ENCODE measurements at regions not wholly inside any gene's neighbourhood (a gene's known extent, or its start where the extent isn't known, plus 50 kb on each side); places are given as distances from the start of the nearest gene placed in this dataset.

GRCh38 chr2:221777119-221777518 lies 205.0 kb upstream of the EPHA4 start:
- H3K4me3 ChIP-seq (ENCODE audit: low read depth, low read length) = no peak overlapping the region
- TF ChIP-seq CTCF (IDR thresholded peaks at IDR 0.05; ENCODE audit: control insufficient read depth, extremely low read depth, insufficient read depth) = no peak
- DNase-seq (ENCODE audit: low read depth) = no peak

- no peak overlapping the region for H3K4me3 ChIP-seq (ENCODE audit: low read depth, low read length)
- DNase-seq (ENCODE audit: low read depth) = no peak
- TF ChIP-seq CTCF (IDR thresholded peaks at IDR 0.05; ENCODE audit: control insufficient read depth, extremely low read depth, insufficient read depth) = no peak
Observed at GRCh38 chr2:221775096-221775495, 203.0 kb upstream of the EPHA4 start.

- no peak for TF ChIP-seq CTCF (IDR thresholded peaks at IDR 0.05; ENCODE audit: control insufficient read depth, extremely low read depth, insufficient read depth)
- no peak overlapping the region for H3K4me3 ChIP-seq (ENCODE audit: low read depth, low read length)
- no peak for DNase-seq (ENCODE audit: low read depth)
Observed at GRCh38 chr2:221774136-221774535, 202.0 kb upstream of the EPHA4 start.

- no peak overlapping the region for H3K4me3 ChIP-seq (ENCODE audit: low read depth, low read length)
- TF ChIP-seq CTCF (IDR thresholded peaks at IDR 0.05; ENCODE audit: control insufficient read depth, extremely low read depth, insufficient read depth) = no peak
- no peak for DNase-seq (ENCODE audit: low read depth)
Observed at GRCh38 chr2:221771297-221771696, 199.2 kb upstream of the EPHA4 start.

- H3K4me3 ChIP-seq (ENCODE audit: low read depth, low read length) = no peak overlapping the region
- no peak for TF ChIP-seq CTCF (IDR thresholded peaks at IDR 0.05; ENCODE audit: control insufficient read depth, extremely low read depth, insufficient read depth)
- no peak for DNase-seq (ENCODE audit: low read depth)
Observed at GRCh38 chr2:221767106-221768012, 195.3 kb upstream of the EPHA4 start.

- DNase-seq (ENCODE audit: low read depth) = no peak
- no peak for TF ChIP-seq CTCF (IDR thresholded peaks at IDR 0.05; ENCODE audit: control insufficient read depth, extremely low read depth, insufficient read depth)
Observed at GRCh38 chr2:221762496-221762895, 190.4 kb upstream of the EPHA4 start.

GRCh38 chr2:221761260-221761659 lies 189.2 kb upstream of the EPHA4 start:
- DNase-seq (ENCODE audit: low read depth) = no peak
- no peak overlapping the region for H3K4me3 ChIP-seq (ENCODE audit: low read depth, low read length)
- no peak for TF ChIP-seq CTCF (IDR thresholded peaks at IDR 0.05; ENCODE audit: control insufficient read depth, extremely low read depth, insufficient read depth)

More at GRCh38 chr2:221762496-221762895, 190.4 kb upstream of the EPHA4 start:
- H3K4me3 ChIP-seq (ENCODE audit: low read depth, low read length) = no peak overlapping the region

Measured in LNCaP clone FGC (cell line).